HepG2 (cell line): ENCODE measurements at regions not wholly inside any gene's neighbourhood (a gene's known extent, or its start where the extent isn't known, plus 50 kb on each side); places are given as distances from the start of the nearest gene placed in this dataset.

Experiments
- ATAC-seq: fragments of 200-7000 bp; cut with Tn5 transposase; 3 replicates; pipeline ENCODE4 v1.9.1; 2020; ENCODE audit warnings: mild to moderate bottlenecking, moderate library complexity
- BruUV-seq: library from RNA; stranded (reverse); fragments of 400-500 nt; replicated peaks from 2 replicates; lab custom pipeline; 2021; lab: Mats Ljungman, UMichigan
- CTCF ChIA-PET: fragments of 300-600 bp; formaldehyde crosslinking; extraction: SDS; loops from one replicate; lab custom pipeline; 2021; ENCODE audit warnings: low total read pairs, inconsistent platforms, low intra/inter-chr PET ratio; lab: Yijun Ruan, JAX
- POLR2A ChIA-PET: fragments of 350-600 bp; sonication (Branson Sonifier 250); formaldehyde crosslinking; loops from one replicate; lab custom pipeline; 2020; ENCODE audit warnings: antibody characterized with exemption, inconsistent platforms; lab: Yijun Ruan, JAX
- DNase-seq: peaks from one replicate; pipeline ENCODE4 v3.0.0-alpha.2; 2015; ENCODE audit warnings: low spot score
- FAIRE-seq: peaks from 3 replicates; lab custom pipeline; 2011; peaks lifted over from hg19 to GRCh38; lab: Jason Lieb, UNC
- H2AFZ ChIP-seq: one replicate; pipeline ENCODE4 v1.6.1; 2011; ENCODE audit warnings: low read length, inconsistent platforms
- H3K27ac ChIP-seq: fragments of 300-600 bp; 3 replicates; pipeline ENCODE4 v1.8.0; 2011; ENCODE audit warnings: mixed run types, mild to moderate bottlenecking, mixed read lengths, low read length, inconsistent platforms; ENCODE audit not compliant: insufficient read depth; ENCODE audit errors: extremely low read length
- H3K27me3 ChIP-seq, 2 experiments: fragments of 200-600 bp in 1 of 2; 2 replicates in 1 of 2; 3 replicates in 1 of 2; pipeline versions ENCODE4 v1.6.0 to v1.8.0; 2011; ENCODE audit warnings: low read length in 2 of 2, mild to moderate bottlenecking in 2 of 2, moderate library complexity in 2 of 2, inconsistent platforms in 1 of 2; ENCODE audit not compliant: insufficient read depth in 2 of 2, control insufficient read depth in 1 of 2
- H3K36me3 ChIP-seq, 2 experiments: fragments of 200-600 bp in 1 of 2; replicated peaks in 1 of 2; 2 replicates in 1 of 2; 3 replicates in 1 of 2; pipeline versions ENCODE4 v1.5.1 to v1.8.0; 2011; ENCODE audit warnings: low read length in 2 of 2, inconsistent platforms in 1 of 2; ENCODE audit not compliant: insufficient read depth in 2 of 2, control insufficient read depth in 1 of 2
- H3K4me1 ChIP-seq: 2 replicates; pipeline ENCODE4 v1.5.1; 2012; ENCODE audit warnings: low read length, inconsistent platforms; ENCODE audit not compliant: insufficient read depth
- H3K4me2 ChIP-seq: 2 replicates; pipeline ENCODE4 v1.6.0; 2011; ENCODE audit warnings: low read depth, low read length, inconsistent platforms
- H3K4me3 ChIP-seq, 3 experiments: fragments of 200-600 bp in 1 of 3; sonication (generic), shearing (Covaris generic) in 1 of 3; replicated peaks in 1 of 3; 2 replicates each; pipeline ENCODE4 v1.5.1; 2011 to 2016; ENCODE audit warnings: low read length in 3 of 3, inconsistent platforms in 2 of 3, low read depth in 2 of 3, mild to moderate bottlenecking in 2 of 3, control low read depth in 1 of 3, mixed read lengths in 1 of 3; ENCODE audit not compliant: insufficient read depth in 1 of 3
- H3K79me2 ChIP-seq: one replicate; pipeline ENCODE4 v1.6.1; 2011; ENCODE audit warnings: low read length, inconsistent platforms; ENCODE audit not compliant: insufficient read depth
- H3K9ac ChIP-seq: 2 replicates; pipeline ENCODE4 v1.6.0; 2011; ENCODE audit warnings: mild to moderate bottlenecking, low read depth, low read length, inconsistent platforms; ENCODE audit not compliant: insufficient read depth
- H3K9me3 ChIP-seq: 2 replicates; pipeline ENCODE4 v1.5.1; 2012; ENCODE audit warnings: mild to moderate bottlenecking, low read length
- H4K20me1 ChIP-seq: 2 replicates; pipeline ENCODE4 v1.6.0; 2011; ENCODE audit warnings: inconsistent platforms, mild to moderate bottlenecking, low read length, moderate library complexity; ENCODE audit not compliant: insufficient read depth
- HMG20A ChIP-seq: IDR thresholded peaks from 2 replicates; pipeline ENCODE4 v1.6.1; 2016; ENCODE audit warnings: borderline replicate concordance
- PRPF4 ChIP-seq: fragments of 200-400 bp; formaldehyde crosslinking; IDR thresholded peaks from 2 replicates; pipeline ENCODE4 v1.6.1; 2016; ENCODE audit warnings: low read length, low read depth; ENCODE audit not compliant: poor library complexity, severe bottlenecking
- RCOR2 ChIP-seq: IDR thresholded peaks from 2 replicates; pipeline ENCODE4 v1.6.1; 2016; ENCODE audit warnings: missing biosample characterization, missing genetic modification reagents
- ZBTB21 ChIP-seq: sonication (generic); formaldehyde crosslinking; IDR thresholded peaks from 2 replicates; pipeline ENCODE4 v1.4.0; 2020; ENCODE audit warnings: missing genetic modification reagents
- ZNF12 ChIP-seq: sonication (generic); formaldehyde crosslinking; IDR thresholded peaks from 2 replicates; pipeline ENCODE4 v1.5.0; 2020; ENCODE audit warnings: missing genetic modification reagents
- ZNF329 ChIP-seq: sonication (generic); formaldehyde crosslinking; IDR thresholded peaks from 2 replicates; pipeline ENCODE4 v1.9.0; 2021; ENCODE audit warnings: low read depth, mild to moderate bottlenecking, missing genetic modification reagents
- ZNF589 ChIP-seq: sonication (generic); formaldehyde crosslinking; conservative IDR thresholded peaks from 2 replicates; pipeline ENCODE4 v1.8.0; 2022; ENCODE audit warnings: mild to moderate bottlenecking, moderate library complexity, missing genetic modification reagents
- WGBS: methylation state at CpG from one replicate; pipeline ENCODE4 v1.1.6; 2017; ENCODE audit warnings: low lambda C conversion rate; 5-methylcytosine and 5-hydroxymethylcytosine counted together
- in situ Hi-C: cut with HindIII; loops from 2 replicates; pipeline ENCODE4 v1.10.0; 2017; ENCODE audit warnings: low pct_unique_long_range_greater_than_20kb; ENCODE audit not compliant: extremely low pct_ligation_motif_present
- intact Hi-C: fragments of 100-400 bp; cut with micrococcal nuclease; formaldehyde crosslinking; loops from one replicate; pipeline ENCODE4 v1.10.0; 2022; ENCODE audit not compliant: unreplicated experiment
- TF ChIP-seq, protein P1 (sequence below): sonication (generic); formaldehyde crosslinking; IDR thresholded peaks from 2 replicates; pipeline ENCODE4 v1.4.0; 2020; ENCODE audit warnings: mild to moderate bottlenecking, low read depth, missing genetic modification reagents
- TF ChIP-seq, protein P2 (sequence below): sonication (generic); formaldehyde crosslinking; IDR thresholded peaks from 2 replicates; pipeline ENCODE4 v1.4.0; 2020; ENCODE audit warnings: missing genetic modification reagents, borderline replicate concordance
- TF ChIP-seq, protein P3 (sequence below), 2 experiments: fragments of 450-650 bp in 1 of 2; sonication (generic) in 1 of 2; formaldehyde crosslinking; IDR thresholded peaks; 2 replicates each; pipeline versions ENCODE4 v1.5.0 to v1.8.0; 2020 to 2022; ENCODE audit warnings: mild to moderate bottlenecking in 1 of 2, missing genetic modification reagents in 1 of 2
- TF ChIP-seq, protein P4 (sequence below): sonication (generic); formaldehyde crosslinking; IDR thresholded peaks from 2 replicates; pipeline ENCODE4 v1.5.0; 2020; ENCODE audit warnings: missing genetic modification reagents, mild to moderate bottlenecking, borderline replicate concordance

GRCh38 chr9:79242489-79242888 is 329.3 kb upstream of the TLE4 start:
- ChIA-PET POLR2A (no interaction called here), CTCF (no interaction called here)
- Histone ChIP-seq H3K27me3 (no peaks in the 10 kb centered on the region), H2AFZ (no peak overlapping the region), H3K9me3 (no peaks in the 10 kb centered on the region), H3K4me1 (no peaks in the 10 kb centered on the region), H3K9ac (no peak overlapping the region), H3K79me2 (no peaks in the 10 kb centered on the region), H3K27ac (no peak overlapping the region), H3K4me2 (no peak overlapping the region), H3K4me3 (no peak overlapping the region), H4K20me1 (no peaks in the 10 kb centered on the region), H3K36me3 (no peaks in the 10 kb centered on the region)
- TF ChIP-seq, protein P1, sequence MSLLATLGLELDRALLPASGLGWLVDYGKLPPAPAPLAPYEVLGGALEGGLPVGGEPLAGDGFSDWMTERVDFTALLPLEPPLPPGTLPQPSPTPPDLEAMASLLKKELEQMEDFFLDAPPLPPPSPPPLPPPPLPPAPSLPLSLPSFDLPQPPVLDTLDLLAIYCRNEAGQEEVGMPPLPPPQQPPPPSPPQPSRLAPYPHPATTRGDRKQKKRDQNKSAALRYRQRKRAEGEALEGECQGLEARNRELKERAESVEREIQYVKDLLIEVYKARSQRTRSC (CRISPR knock-in tag), result no peak
- TF ChIP-seq RCOR2 (no peak), ZNF589 (CRISPR knock-in tag) (no peak), PRPF4 (no peak), HMG20A (CRISPR knock-in tag) (no peak), ZNF12 (no peak), ZBTB21 (CRISPR knock-in tag) (no peak), ZNF329 (no peak)
- TF ChIP-seq, protein P2, sequence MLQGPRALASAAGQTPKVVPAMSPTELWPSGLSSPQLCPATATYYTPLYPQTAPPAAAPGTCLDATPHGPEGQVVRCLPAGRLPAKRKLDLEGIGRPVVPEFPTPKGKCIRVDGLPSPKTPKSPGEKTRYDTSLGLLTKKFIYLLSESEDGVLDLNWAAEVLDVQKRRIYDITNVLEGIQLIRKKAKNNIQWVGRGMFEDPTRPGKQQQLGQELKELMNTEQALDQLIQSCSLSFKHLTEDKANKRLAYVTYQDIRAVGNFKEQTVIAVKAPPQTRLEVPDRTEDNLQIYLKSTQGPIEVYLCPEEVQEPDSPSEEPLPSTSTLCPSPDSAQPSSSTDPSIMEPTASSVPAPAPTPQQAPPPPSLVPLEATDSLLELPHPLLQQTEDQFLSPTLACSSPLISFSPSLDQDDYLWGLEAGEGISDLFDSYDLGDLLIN (CRISPR knock-in tag), result no peak
- TF ChIP-seq, protein P3, sequence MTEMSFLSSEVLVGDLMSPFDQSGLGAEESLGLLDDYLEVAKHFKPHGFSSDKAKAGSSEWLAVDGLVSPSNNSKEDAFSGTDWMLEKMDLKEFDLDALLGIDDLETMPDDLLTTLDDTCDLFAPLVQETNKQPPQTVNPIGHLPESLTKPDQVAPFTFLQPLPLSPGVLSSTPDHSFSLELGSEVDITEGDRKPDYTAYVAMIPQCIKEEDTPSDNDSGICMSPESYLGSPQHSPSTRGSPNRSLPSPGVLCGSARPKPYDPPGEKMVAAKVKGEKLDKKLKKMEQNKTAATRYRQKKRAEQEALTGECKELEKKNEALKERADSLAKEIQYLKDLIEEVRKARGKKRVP (CRISPR knock-in tag; IDR thresholded peaks at IDR 0.05), result no peak
- TF ChIP-seq, protein P4, sequence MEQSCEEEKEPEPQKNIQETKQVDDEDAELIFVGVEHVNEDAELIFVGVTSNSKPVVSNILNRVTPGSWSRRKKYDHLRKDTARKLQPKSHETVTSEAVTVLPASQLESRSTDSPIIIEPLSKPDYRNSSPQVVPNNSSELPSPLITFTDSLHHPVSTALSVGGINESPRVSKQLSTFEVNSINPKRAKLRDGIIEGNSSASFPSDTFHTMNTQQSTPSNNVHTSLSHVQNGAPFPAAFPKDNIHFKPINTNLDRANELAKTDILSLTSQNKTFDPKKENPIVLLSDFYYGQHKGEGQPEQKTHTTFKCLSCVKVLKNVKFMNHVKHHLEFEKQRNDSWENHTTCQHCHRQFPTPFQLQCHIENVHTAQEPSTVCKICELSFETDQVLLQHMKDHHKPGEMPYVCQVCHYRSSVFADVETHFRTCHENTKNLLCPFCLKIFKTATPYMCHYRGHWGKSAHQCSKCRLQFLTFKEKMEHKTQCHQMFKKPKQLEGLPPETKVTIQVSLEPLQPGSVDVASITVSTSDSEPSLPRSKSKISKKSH (CRISPR knock-in tag), result no peak
- DNase-seq (no peak), FAIRE-seq (no peak), ATAC-seq (no peak)
- 2% methylated on average over 2 of the region's 2 CpGs for WGBS
- intact Hi-C loops (no loop called here), in situ Hi-C loops (no loop called here)
- BruUV-seq, result no TSS peak
